Neural progenitor cell (in vitro differentiated cells): ENCODE measurements at regions not wholly inside any gene's neighbourhood (a gene's known extent, or its start where the extent isn't known, plus 50 kb on each side); places are given as distances from the start of the nearest gene placed in this dataset.

Experiments used
- DNase-seq: peaks from one replicate; pipeline ENCODE4 v3.0.0-alpha.2; 2016; ENCODE audit warnings: low spot score
- H2AFZ ChIP-seq: fragments of 200-600 bp; sonication (generic); replicated peaks from 2 replicates; pipeline ENCODE4 v1.6.1; 2016; ENCODE audit warnings: antibody characterized with exemption
- H3F3A ChIP-seq: fragments of 200-600 bp; sonication (generic); 2 replicates; pipeline ENCODE4 v1.6.1; 2016; ENCODE audit warnings: antibody characterized with exemption, low read depth
- H3K27ac ChIP-seq: fragments of 200-600 bp; sonication (generic); 2 replicates; pipeline ENCODE4 v1.5.1; 2016; ENCODE audit warnings: mild to moderate bottlenecking
- H3K27me3 ChIP-seq: fragments of 200-600 bp; sonication (generic); 2 replicates; pipeline ENCODE4 v1.6.1; 2016; ENCODE audit warnings: mild to moderate bottlenecking, moderate library complexity
- H3K36me3 ChIP-seq: fragments of 200-600 bp; sonication (generic); 2 replicates; pipeline ENCODE4 v1.5.1; 2016
- H3K4me1 ChIP-seq: fragments of 200-600 bp; sonication (generic); 2 replicates; pipeline ENCODE4 v1.6.1; 2016; ENCODE audit warnings: mixed run types
- H3K4me2 ChIP-seq: fragments of 200-600 bp; sonication (generic); 2 replicates; pipeline ENCODE4 v1.6.1; 2016
- H3K4me3 ChIP-seq: fragments of 200-600 bp; sonication (generic); 2 replicates; pipeline ENCODE4 v1.5.1; 2016
- H3K79me2 ChIP-seq: fragments of 200-600 bp; sonication (generic); 2 replicates; pipeline ENCODE4 v1.6.1; 2016; ENCODE audit warnings: low read depth
- H3K9ac ChIP-seq: fragments of 200-600 bp; sonication (generic); 2 replicates; pipeline ENCODE4 v1.6.1; 2016
- H3K9me3 ChIP-seq: fragments of 200-600 bp; sonication (generic); 2 replicates; pipeline ENCODE4 v1.5.1; 2016; ENCODE audit warnings: low read depth
- H4K20me1 ChIP-seq: fragments of 200-600 bp; sonication (generic); 2 replicates; pipeline ENCODE4 v1.6.1; 2016; ENCODE audit warnings: low read depth
- H3K27ac Mint-ChIP-seq: 3 replicates; pipeline ENCODE4 v1.8.0; 2021; ENCODE audit warnings: mixed read lengths
- H3K27me3 Mint-ChIP-seq: 2 replicates; pipeline ENCODE4 v1.8.0; 2022; ENCODE audit warnings: low read depth, mild to moderate bottlenecking, inconsistent platforms, moderate library complexity, mixed read lengths; ENCODE audit not compliant: insufficient read depth
- H3K36me3 Mint-ChIP-seq: 3 replicates; pipeline ENCODE4 v1.8.0; 2021; ENCODE audit warnings: mixed read lengths
- H3K4me1 Mint-ChIP-seq: 3 replicates; pipeline ENCODE4 v1.8.0; 2021; ENCODE audit warnings: mixed read lengths
- H3K4me3 Mint-ChIP-seq: 3 replicates; pipeline ENCODE4 v1.8.0; 2021; ENCODE audit warnings: mild to moderate bottlenecking, moderate library complexity, mixed read lengths
- H3K9me3 Mint-ChIP-seq: 3 replicates; pipeline ENCODE4 v1.8.0; 2020; ENCODE audit warnings: mixed read lengths
- CTCF ChIP-seq: fragments of 200-600 bp; sonication (generic); IDR thresholded peaks from 2 replicates; pipeline ENCODE4 v1.5.1; 2017; ENCODE audit warnings: antibody characterized with exemption, mild to moderate bottlenecking
- EZH2 ChIP-seq: fragments of 200-600 bp; sonication (generic); IDR thresholded peaks from 2 replicates; pipeline ENCODE4 v1.6.1; 2017; ENCODE audit warnings: antibody characterized with exemption, mild to moderate bottlenecking, moderate library complexity
- EZH2phosphoT487 ChIP-seq: fragments of 200-600 bp; sonication (generic); IDR thresholded peaks from 2 replicates; pipeline ENCODE4 v1.6.1; 2017; ENCODE audit warnings: antibody characterized with exemption

GRCh38 chr18:77422974-77423867 is 173.6 kb downstream of the GALR1 start:
- peak overlapping the region; percentile 74 for H3K4me3 Mint-ChIP-seq
- H3K4me2 ChIP-seq = peak overlapping the region; percentile 92
- no peak overlapping the region for H3K27ac Mint-ChIP-seq

GRCh38 chr18:77433076-77433475 is 183.4 kb downstream of the GALR1 start:
- Mint-ChIP-seq H3K4me1 (no peaks in the 10 kb centered on the region), H3K27ac (no peak overlapping the region), H3K36me3 (peaks cover 1% of the 10 kb centered on the region), H3K4me3 (no peak overlapping the region), H3K27me3 (no peaks in the 10 kb centered on the region), H3K9me3 (peaks cover 3% of the 10 kb centered on the region)
- Histone ChIP-seq H3K9ac (no peak overlapping the region), H3K4me1 (no peaks in the 10 kb centered on the region), H3K27ac (no peak overlapping the region), H4K20me1 (no peaks in the 10 kb centered on the region), H3K4me3 (no peak overlapping the region), H3K27me3 (no peaks in the 10 kb centered on the region), H2AFZ (no peak overlapping the region), H3K36me3 (no peaks in the 10 kb centered on the region), H3F3A (no peaks in the 10 kb centered on the region), H3K79me2 (no peaks in the 10 kb centered on the region), H3K9me3 (no peaks in the 10 kb centered on the region), H3K4me2 (no peak overlapping the region)
- DNase-seq = no peak
- TF ChIP-seq EZH2 (no peak), CTCF (no peak), EZH2phosphoT487 (no peak)

More at GRCh38 chr18:77422974-77423867, 173.6 kb downstream of the GALR1 start:
- H3K27ac ChIP-seq = no peak overlapping the region
- Mint-ChIP-seq H3K4me1 (peaks cover 13% of the 10 kb centered on the region), H3K36me3 (no peaks in the 10 kb centered on the region), H3K27me3 (no peaks in the 10 kb centered on the region), H3K9me3 (peaks cover 5% of the 10 kb centered on the region)
- H3K4me3 ChIP-seq = peak overlapping the region; percentile 73
- peaks cover 12% of the 10 kb centered on the region for H3K79me2 ChIP-seq
- no peak overlapping the region for H2AFZ ChIP-seq
- H3K4me1 ChIP-seq = peaks cover 13% of the 10 kb centered on the region
- H3K36me3 ChIP-seq = no peaks in the 10 kb centered on the region
- no peaks in the 10 kb centered on the region for H3K9me3 ChIP-seq
- DNase-seq = peak; percentile 20
- peaks cover 5% of the 10 kb centered on the region for H3F3A ChIP-seq
- H4K20me1 ChIP-seq = no peaks in the 10 kb centered on the region
- H3K9ac ChIP-seq = no peak overlapping the region
- no peaks in the 10 kb centered on the region for H3K27me3 ChIP-seq
- no peak for TF ChIP-seq EZH2
- peak; percentile 43 for TF ChIP-seq CTCF
- no peak for TF ChIP-seq EZH2phosphoT487

DNA sequence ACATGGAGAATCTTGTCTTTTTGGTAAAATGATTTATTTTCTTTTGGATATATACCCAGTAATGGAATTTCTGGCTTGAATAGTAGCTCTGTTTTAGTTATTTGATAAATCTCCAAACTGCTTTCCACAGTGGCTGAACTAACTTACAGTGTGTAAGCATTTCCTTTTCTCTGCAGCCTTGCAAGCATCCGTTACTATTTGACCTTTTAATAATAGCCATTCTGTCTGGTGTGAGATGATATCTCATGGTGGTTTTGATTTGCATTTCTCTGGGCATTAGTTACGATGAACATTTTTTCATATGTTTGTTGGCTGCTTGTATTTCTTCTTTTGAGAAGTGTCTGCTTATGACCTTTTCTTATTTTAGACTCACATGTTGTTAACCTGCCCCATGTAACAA is 190.2 kb downstream of the GALR1 start:
- Mint-ChIP-seq H3K27me3 (peaks cover 2% of the 10 kb centered on the region), H3K36me3 (no peaks in the 10 kb centered on the region), H3K4me1 (no peaks in the 10 kb centered on the region), H3K9me3 (no peaks in the 10 kb centered on the region), H3K27ac (no peak overlapping the region), H3K4me3 (no peak overlapping the region)
- H3K4me2 ChIP-seq = no peak overlapping the region
- no peaks in the 10 kb centered on the region for H3K4me1 ChIP-seq
- H2AFZ ChIP-seq = no peak overlapping the region
- H3K27me3 ChIP-seq = no peaks in the 10 kb centered on the region
- no peak overlapping the region for H3K27ac ChIP-seq
- no peaks in the 10 kb centered on the region for H4K20me1 ChIP-seq
- no peak overlapping the region for H3K9ac ChIP-seq
- no peak overlapping the region for H3K4me3 ChIP-seq
- no peaks in the 10 kb centered on the region for H3K36me3 ChIP-seq
- DNase-seq = no peak
- H3K9me3 ChIP-seq = no peaks in the 10 kb centered on the region
- no peaks in the 10 kb centered on the region for H3K79me2 ChIP-seq
- H3F3A ChIP-seq = no peaks in the 10 kb centered on the region
- no peak for TF ChIP-seq CTCF
- no peak for TF ChIP-seq EZH2
- TF ChIP-seq EZH2phosphoT487 = no peak
